Panc1 (cell line): ENCODE measurements at regions not wholly inside any gene's neighbourhood (a gene's known extent, or its start where the extent isn't known, plus 50 kb on each side); places are given as distances from the start of the nearest gene placed in this dataset.

Experiments used
- CTCF ChIP-seq: fragments of 450-650 bp; IDR thresholded peaks from 2 replicates; pipeline ENCODE4 v1.5.1; 2017; ENCODE audit warnings: mild to moderate bottlenecking
- SIN3A ChIP-seq: IDR thresholded peaks from 2 replicates; pipeline ENCODE4 v1.6.1; 2012; ENCODE audit warnings: low read depth, mild to moderate bottlenecking, low read length, moderate library complexity, borderline replicate concordance; ENCODE audit not compliant: insufficient read depth

GRCh38 chr2:138275881-138276280 is 225.7 kb upstream of the SPOPL start:
- TF ChIP-seq SIN3A (no peak), CTCF (no peak)
